IMR-90 (cell line): ENCODE measurements at regions not wholly inside any gene's neighbourhood (a gene's known extent, or its start where the extent isn't known, plus 50 kb on each side); places are given as distances from the start of the nearest gene placed in this dataset.

ENCODE experiments used
- ATAC-seq: fragments of 200-7000 bp; cut with Tn5 transposase; 2 replicates; pipeline ENCODE4 v1.9.1; 2020; ENCODE audit warnings: low read depth, mild to moderate bottlenecking, moderate library complexity
- BruUV-seq: library from RNA; stranded (reverse); fragments of 400-500 nt; replicated peaks from 2 replicates; lab custom pipeline; 2021; lab: Mats Ljungman, UMichigan
- CTCF ChIA-PET: fragments of 300-600 bp; formaldehyde crosslinking; extraction: SDS; loops from one replicate; lab custom pipeline; 2021; ENCODE audit warnings: antibody characterized with exemption; lab: Yijun Ruan, JAX
- POLR2A ChIA-PET: fragments of 300-600 bp; sonication (Branson Sonifier 250); formaldehyde crosslinking; loops from one replicate; lab custom pipeline; 2022; ENCODE audit warnings: antibody characterized with exemption; ENCODE audit not compliant: unreplicated experiment; lab: Charles Lee
- DNase-seq: peaks from one replicate; pipeline ENCODE4 v3.0.0; 2013
- H2AFZ ChIP-seq: replicated peaks from 2 replicates; pipeline ENCODE3; 2013; ENCODE audit warnings: low read length, mild to moderate bottlenecking; ENCODE audit not compliant: poor library complexity
- H2AK5ac ChIP-seq: 2 replicates; pipeline ENCODE4 v1.6.1; 2013; ENCODE audit warnings: low read depth, low read length, inconsistent platforms
- H2AK9ac ChIP-seq: replicated peaks from 2 replicates; pipeline ENCODE3; 2013; ENCODE audit warnings: mild to moderate bottlenecking, low read depth, low read length, moderate library complexity; ENCODE audit not compliant: poor library complexity
- H2BK120ac ChIP-seq: 2 replicates; pipeline ENCODE4 v1.6.1; 2013; ENCODE audit warnings: low read depth, low read length, inconsistent platforms
- H2BK15ac ChIP-seq: 3 replicates; pipeline ENCODE4 v1.6.1; 2013; ENCODE audit warnings: low read depth, low read length, inconsistent platforms
- H2BK20ac ChIP-seq: 2 replicates; pipeline ENCODE4 v1.6.1; 2013; ENCODE audit warnings: low read depth, mild to moderate bottlenecking, inconsistent platforms, low read length, moderate library complexity
- H2BK5ac ChIP-seq: 2 replicates; pipeline ENCODE4 v1.6.1; 2013; ENCODE audit warnings: mild to moderate bottlenecking, low read depth, low read length, inconsistent platforms; ENCODE audit not compliant: poor library complexity, severe bottlenecking
- H3K14ac ChIP-seq: replicated peaks from 2 replicates; pipeline ENCODE4 v1.6.1; 2013; ENCODE audit warnings: low read depth, low read length, inconsistent platforms
- H3K18ac ChIP-seq: 2 replicates; pipeline ENCODE4 v1.6.1; 2013; ENCODE audit warnings: low read depth, low read length, control low read depth
- H3K23ac ChIP-seq: 2 replicates; pipeline ENCODE4 v1.6.1; 2013; ENCODE audit warnings: low read depth, low read length, inconsistent platforms
- H3K27ac ChIP-seq: 2 replicates; pipeline ENCODE4 v1.5.1; 2013; ENCODE audit warnings: mild to moderate bottlenecking, control low read depth, low read length; ENCODE audit not compliant: insufficient read depth
- H3K27me3 ChIP-seq: 2 replicates; pipeline ENCODE4 v1.6.1; 2013; ENCODE audit warnings: low read length; ENCODE audit not compliant: control insufficient read depth, insufficient read depth
- H3K36me3 ChIP-seq: 2 replicates; pipeline ENCODE4 v1.6.1; 2013; ENCODE audit warnings: low read length, mixed read lengths; ENCODE audit not compliant: control insufficient read depth, insufficient read depth
- H3K4ac ChIP-seq: 2 replicates; pipeline ENCODE4 v1.6.1; 2013; ENCODE audit warnings: low read depth, low read length, inconsistent platforms
- H3K4me1 ChIP-seq: 2 replicates; pipeline ENCODE4 v1.6.1; 2013; ENCODE audit warnings: low read length, mixed read lengths; ENCODE audit not compliant: control insufficient read depth, insufficient read depth
- H3K4me2 ChIP-seq: 2 replicates; pipeline ENCODE4 v1.6.1; 2013; ENCODE audit warnings: low read depth, mild to moderate bottlenecking, control low read depth, low read length, moderate library complexity
- H3K4me3 ChIP-seq: 2 replicates; pipeline ENCODE4 v1.5.1; 2013; ENCODE audit warnings: low read depth, mild to moderate bottlenecking, control low read depth, low read length, moderate library complexity; ENCODE audit not compliant: insufficient read depth
- H3K56ac ChIP-seq: 2 replicates; pipeline ENCODE4 v1.6.1; 2013; ENCODE audit warnings: low read length, inconsistent platforms; ENCODE audit not compliant: insufficient read depth; ENCODE audit errors: extremely low read depth
- H3K79me1 ChIP-seq, 2 experiments: 2 replicates each; pipeline ENCODE4 v1.6.1; 2013; ENCODE audit warnings: low read length in 2 of 2, inconsistent platforms in 1 of 2, low read depth in 1 of 2
- H3K9ac ChIP-seq: 2 replicates; pipeline ENCODE4 v1.6.1; 2013; ENCODE audit warnings: low read depth, low read length, control low read depth
- H3K9me1 ChIP-seq: 2 replicates; pipeline ENCODE4 v1.6.1; 2013; ENCODE audit warnings: low read length, inconsistent platforms; ENCODE audit not compliant: insufficient read depth
- H3K9me3 ChIP-seq: 2 replicates; pipeline ENCODE4 v1.6.1; 2013; ENCODE audit warnings: low read length; ENCODE audit not compliant: control insufficient read depth, insufficient read depth
- H4K20me1 ChIP-seq: 2 replicates; pipeline ENCODE4 v1.6.1; 2013; ENCODE audit warnings: low read length, inconsistent platforms; ENCODE audit not compliant: insufficient read depth
- H4K5ac ChIP-seq: 2 replicates; pipeline ENCODE4 v1.6.1; 2013; ENCODE audit warnings: mild to moderate bottlenecking, low read depth, low read length, control low read depth
- H4K8ac ChIP-seq, 2 experiments: 2 replicates each; pipeline ENCODE4 v1.6.1; 2013; ENCODE audit warnings: low read depth in 2 of 2, low read length in 2 of 2, control low read depth in 1 of 2, inconsistent platforms in 1 of 2
- H4K91ac ChIP-seq: 2 replicates; pipeline ENCODE4 v1.6.1; 2013; ENCODE audit warnings: low read depth, low read length, inconsistent platforms; ENCODE audit not compliant: insufficient read depth
- CEBPB ChIP-seq: IDR thresholded peaks from 2 replicates; pipeline ENCODE4 v1.6.1; 2012; ENCODE audit warnings: low read depth, low read length, improper control_type of control experiment
- CHD1 ChIP-seq: IDR thresholded peaks from 2 replicates; pipeline ENCODE4 v1.6.1; 2012; ENCODE audit warnings: low read depth, low read length, improper control_type of control experiment
- FOS ChIP-seq: fragments of 150-350 bp; IDR thresholded peaks from 2 replicates; pipeline ENCODE4 v1.6.1; 2016; ENCODE audit warnings: low read depth, low read length
- MAFK ChIP-seq: IDR thresholded peaks from 2 replicates; pipeline ENCODE4 v1.6.1; 2012; ENCODE audit warnings: low read depth, low read length, improper control_type of control experiment
- MAZ ChIP-seq: IDR thresholded peaks from 2 replicates; pipeline ENCODE4 v1.6.1; 2012; ENCODE audit warnings: low read depth, mild to moderate bottlenecking, low read length, improper control_type of control experiment, moderate library complexity, borderline replicate concordance
- MXI1 ChIP-seq: IDR thresholded peaks from 2 replicates; pipeline ENCODE4 v1.6.1; 2012; ENCODE audit warnings: low read depth, mild to moderate bottlenecking, low read length, moderate library complexity, borderline replicate concordance
- POLR2A ChIP-seq: IDR thresholded peaks from 2 replicates; pipeline ENCODE4 v1.6.1; 2012; ENCODE audit warnings: mild to moderate bottlenecking, low read depth, low read length
- RAD21 ChIP-seq: IDR thresholded peaks from 2 replicates; pipeline ENCODE4 v1.6.1; 2012; ENCODE audit warnings: low read length, improper control_type of control experiment
- RCOR1 ChIP-seq: IDR thresholded peaks from 2 replicates; pipeline ENCODE4 v1.6.1; 2012; ENCODE audit warnings: mild to moderate bottlenecking, low read length, improper control_type of control experiment; ENCODE audit not compliant: insufficient replicate concordance
- RFX5 ChIP-seq: IDR thresholded peaks from 2 replicates; pipeline ENCODE4 v1.8.0; 2012; ENCODE audit warnings: low read depth, mild to moderate bottlenecking, low read length, moderate library complexity
- WGBS, 2 experiments: methylation state at CpG; one replicate each; pipeline versions ENCODE4 v1.1.5 to v1.1.7; 2013; ENCODE audit warnings: missing lambda C conversion rate in 2 of 2; ENCODE audit not compliant: insufficient read length in 1 of 2; ENCODE audit errors: extremely low coverage in 2 of 2; 5-methylcytosine and 5-hydroxymethylcytosine counted together
- dilution Hi-C: fragments of 300-500 bp; cut with HindIII; formaldehyde crosslinking; loops from one replicate; pipeline ENCODE4 v1.14.3; 2018; ENCODE audit warnings: low sequenced_read_pairs; ENCODE audit not compliant: unreplicated experiment
- in situ Hi-C: fragments of 300-500 bp; cut with MboI; formaldehyde crosslinking; loops from 3 replicates; pipeline ENCODE4 v1.14.3; 2019; ENCODE audit warnings: low sequenced_read_pairs, inconsistent platforms, mixed read lengths
- intact Hi-C: fragments of 100-400 bp; cut with micrococcal nuclease; formaldehyde crosslinking; loops from 2 replicates; pipeline ENCODE4 v1.10.0; 2022
- TF ChIP-seq, protein P1 (sequence below): fragments of 150-350 bp; IDR thresholded peaks from 2 replicates; pipeline ENCODE4 v1.6.1; 2017; ENCODE audit warnings: mild to moderate bottlenecking, antibody characterized with exemption, low read length, low read depth

GRCh38 chr10:4566011-4566410 lies 260.0 kb upstream of the AKR1E2 start:
- in situ Hi-C loops: no loop called here
- TF ChIP-seq MAFK: no peak
- TF ChIP-seq RCOR1: no peak
- TF ChIP-seq RAD21: no peak
- TF ChIP-seq, protein P1, sequence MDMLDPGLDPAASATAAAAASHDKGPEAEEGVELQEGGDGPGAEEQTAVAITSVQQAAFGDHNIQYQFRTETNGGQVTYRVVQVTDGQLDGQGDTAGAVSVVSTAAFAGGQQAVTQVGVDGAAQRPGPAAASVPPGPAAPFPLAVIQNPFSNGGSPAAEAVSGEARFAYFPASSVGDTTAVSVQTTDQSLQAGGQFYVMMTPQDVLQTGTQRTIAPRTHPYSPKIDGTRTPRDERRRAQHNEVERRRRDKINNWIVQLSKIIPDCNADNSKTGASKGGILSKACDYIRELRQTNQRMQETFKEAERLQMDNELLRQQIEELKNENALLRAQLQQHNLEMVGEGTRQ: no peak
- TF ChIP-seq MXI1: no peak
- TF ChIP-seq RFX5: no peak
- no peak for TF ChIP-seq MAZ
- no peak for TF ChIP-seq CHD1
- no peak for TF ChIP-seq FOS
- no peak for TF ChIP-seq CEBPB
- no peak for TF ChIP-seq POLR2A
- BruUV-seq: no TSS peak

More at GRCh38 chr10:4566011-4566410, 260.0 kb upstream of the AKR1E2 start:
- intact Hi-C loops: no loop called here
- ATAC-seq (no peak), DNase-seq (no peak)
- ChIA-PET CTCF (no interaction called here), POLR2A (no interaction called here)
- Histone ChIP-seq H3K27me3 (no peaks in the 10 kb centered on the region), H4K8ac (no peak overlapping the region), H3K4me1 (no peaks in the 10 kb centered on the region), H3K36me3 (no peaks in the 10 kb centered on the region), H4K20me1 (no peaks in the 10 kb centered on the region), H2BK5ac (no peak overlapping the region), H2AFZ (no peak overlapping the region), H2BK20ac (no peak overlapping the region), H3K14ac (no peak overlapping the region), H2BK120ac (no peak overlapping the region), H3K9me1 (no peaks in the 10 kb centered on the region), H3K9ac (no peak overlapping the region), H2AK5ac (no peak overlapping the region), H4K91ac (no peak overlapping the region), H2BK15ac (no peak overlapping the region), H2AK9ac (no peak overlapping the region), H3K23ac (no peak overlapping the region), H4K5ac (no peak overlapping the region), H3K79me1 (no peaks in the 10 kb centered on the region), H3K9me3 (no peaks in the 10 kb centered on the region), H3K27ac (no peak overlapping the region), H3K18ac (no peak overlapping the region), H3K4ac (no peak overlapping the region), H3K4me3 (no peak overlapping the region), H3K4me2 (no peak overlapping the region), H3K56ac (no peak overlapping the region)
- no CpG with 5 or more reads among the region's 2 CpGs for WGBS, 2 experiments
- dilution Hi-C loops: no loop called here
